HG03025 (cell line): ENCODE measurements at regions not wholly inside any gene's neighbourhood (a gene's known extent, or its start where the extent isn't known, plus 50 kb on each side); places are given as distances from the start of the nearest gene placed in this dataset.
A peak's percentile ranks its signal among the peaks of the same experiment; 100 is the strongest.

ENCODE experiments used
- ATAC-seq: cut with Tn5 transposase; IDR thresholded peaks from one replicate; pipeline ENCODE4 v1.9.1; 2021; ENCODE audit warnings: mild to moderate bottlenecking, moderate library complexity; ENCODE audit not compliant: unreplicated experiment, low FRiP score

GRCh38 chr7:125678771-125679170, 749.1 kb upstream of the POT1 start:
- ATAC-seq: no peak

GRCh38 chr7:125675640-125676039, 746.0 kb upstream of the POT1 start:
- no peak for ATAC-seq

GRCh38 chr7:125675169-125675568, 745.5 kb upstream of the POT1 start:
- ATAC-seq: no peak

GRCh38 chr7:125670926-125671572, 741.4 kb upstream of the POT1 start:
- ATAC-seq: no peak

- ATAC-seq: peak; percentile 74
These were observed 738.8 kb upstream of the POT1 start for GRCh38 chr7:125668321-125668993.

GRCh38 chr7:125664625-125665024, 735.0 kb upstream of the POT1 start:
- no peak for ATAC-seq

GRCh38 chr7:125663961-125664360, 734.3 kb upstream of the POT1 start:
- no peak for ATAC-seq

- no peak for ATAC-seq
These were observed 732.1 kb upstream of the POT1 start for GRCh38 chr7:125661677-125662076.

GRCh38 chr7:125661006-125661405, 731.4 kb upstream of the POT1 start:
- no peak for ATAC-seq

GRCh38 chr7:125654076-125654475, 724.5 kb upstream of the POT1 start:
- no peak for ATAC-seq

- no peak for ATAC-seq
These were observed 722.4 kb upstream of the POT1 start for GRCh38 chr7:125651823-125652528.

- no peak for ATAC-seq
These were observed 718.9 kb upstream of the POT1 start for GRCh38 chr7:125648543-125648942.

- no peak for ATAC-seq
These were observed 716.1 kb upstream of the POT1 start for GRCh38 chr7:125645770-125646169.

GRCh38 chr7:125644109-125644508, 714.5 kb upstream of the POT1 start:
- no peak for ATAC-seq

- ATAC-seq: no peak
These were observed 713.7 kb upstream of the POT1 start for GRCh38 chr7:125643302-125643701.

GRCh38 chr7:125641884-125642283, 712.3 kb upstream of the POT1 start:
- ATAC-seq: no peak

- no peak for ATAC-seq
These were observed 706.8 kb upstream of the POT1 start for GRCh38 chr7:125636320-125636962.

- ATAC-seq: no peak
These were observed 688.9 kb upstream of the POT1 start for GRCh38 chr7:125618516-125618915.

GRCh38 chr7:125611582-125611981, 682.0 kb upstream of the POT1 start:
- no peak for ATAC-seq

- ATAC-seq: no peak
These were observed 677.0 kb upstream of the POT1 start for GRCh38 chr7:125606671-125607070.

- no peak for ATAC-seq
These were observed 675.6 kb upstream of the POT1 start for GRCh38 chr7:125605241-125605640.
